HCEC 1CT (cell line): ENCODE measurements at regions not wholly inside any gene's neighbourhood (a gene's known extent, or its start where the extent isn't known, plus 50 kb on each side); places are given as distances from the start of the nearest gene placed in this dataset.
"Not testable (repeated sequence)": the region's sequence is repeated elsewhere in the genome, so short reads cannot be mapped to it uniquely, and the experiment has no call there.

Source experiments
- DNase-seq: peaks from one replicate; pipeline ENCODE4 v3.0.0-alpha.2; 2017

DNA sequence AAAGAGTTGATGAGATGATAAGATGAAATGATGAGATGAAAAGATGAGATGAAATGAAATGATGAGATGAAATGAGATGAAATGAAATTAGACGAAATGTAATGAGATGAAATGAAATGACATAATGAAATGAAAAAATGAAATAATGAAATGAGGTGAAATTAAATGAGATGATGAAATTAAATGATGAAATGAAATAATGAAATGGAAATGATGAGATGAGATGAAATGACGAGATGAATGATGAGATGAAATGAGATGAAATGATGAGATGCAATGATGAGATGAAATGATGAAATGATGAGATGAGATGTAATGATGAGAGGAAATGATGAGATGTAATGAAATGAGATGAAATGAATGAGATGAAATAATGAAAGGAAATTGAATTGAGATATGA lies 339.3 kb upstream of the PLGLB1 start:
- not testable (repeated sequence) for DNase-seq

GRCh38 chr2:87361805-87362204 lies 340.2 kb upstream of the PLGLB1 start:
- not testable (repeated sequence) for DNase-seq

- DNase-seq: not testable (repeated sequence)
Measured at GRCh38 chr2:87364379-87364778, 342.7 kb upstream of the PLGLB1 start.

DNA sequence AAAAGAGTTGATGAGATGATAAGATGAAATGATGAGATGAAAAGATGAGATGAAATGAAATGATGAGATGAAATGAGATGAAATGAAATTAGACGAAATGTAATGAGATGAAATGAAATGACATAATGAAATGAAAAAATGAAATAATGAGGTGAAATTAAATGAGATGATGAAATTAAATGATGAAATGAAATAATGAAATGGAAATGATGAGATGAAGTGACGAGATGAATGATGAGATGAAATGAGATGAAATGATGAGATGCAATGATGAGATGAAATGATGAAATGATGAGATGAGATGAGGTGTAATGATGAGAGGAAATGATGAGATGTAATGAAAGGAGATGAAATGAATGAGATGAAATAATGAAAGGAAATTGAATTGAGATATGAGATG lies 343.4 kb upstream of the PLGLB1 start:
- DNase-seq: not testable (repeated sequence)

GRCh38 chr2:87386063-87386560 lies 361.8 kb upstream of the PLGLB2 start:
- not testable (repeated sequence) for DNase-seq

GRCh38 chr2:87395784-87396183 lies 352.1 kb upstream of the PLGLB2 start:
- not testable (repeated sequence) for DNase-seq

GRCh38 chr2:87396551-87397265 lies 351.2 kb upstream of the PLGLB2 start:
- not testable (repeated sequence) for DNase-seq

- DNase-seq: not testable (repeated sequence)
Measured at GRCh38 chr2:87397276-87398065, 350.4 kb upstream of the PLGLB2 start.

GRCh38 chr2:87398567-87399305 lies 349.2 kb upstream of the PLGLB2 start:
- DNase-seq: not testable (repeated sequence)

GRCh38 chr2:87401726-87402345 lies 346.1 kb upstream of the PLGLB2 start:
- no peak for DNase-seq

DNA sequence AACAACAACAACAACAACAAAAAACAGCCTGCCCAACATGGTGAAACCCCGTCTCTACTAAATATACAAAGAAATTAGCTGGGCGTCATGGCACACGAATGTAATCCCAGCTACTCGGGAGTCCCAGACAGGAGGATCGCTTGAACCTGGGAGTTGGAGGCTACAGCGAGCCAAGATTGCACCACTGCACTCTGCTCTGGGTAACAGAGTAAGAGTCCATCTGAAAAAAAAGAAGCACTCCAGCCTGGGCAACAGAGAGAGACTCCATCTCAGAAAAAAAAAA lies 344.1 kb upstream of the PLGLB2 start:
- no peak for DNase-seq

- not testable (repeated sequence) for DNase-seq
Measured at GRCh38 chr2:87404411-87405255, 343.3 kb upstream of the PLGLB2 start.

- not testable (repeated sequence) for DNase-seq
Measured at GRCh38 chr2:87405531-87406216, 342.2 kb upstream of the PLGLB2 start.

DNA sequence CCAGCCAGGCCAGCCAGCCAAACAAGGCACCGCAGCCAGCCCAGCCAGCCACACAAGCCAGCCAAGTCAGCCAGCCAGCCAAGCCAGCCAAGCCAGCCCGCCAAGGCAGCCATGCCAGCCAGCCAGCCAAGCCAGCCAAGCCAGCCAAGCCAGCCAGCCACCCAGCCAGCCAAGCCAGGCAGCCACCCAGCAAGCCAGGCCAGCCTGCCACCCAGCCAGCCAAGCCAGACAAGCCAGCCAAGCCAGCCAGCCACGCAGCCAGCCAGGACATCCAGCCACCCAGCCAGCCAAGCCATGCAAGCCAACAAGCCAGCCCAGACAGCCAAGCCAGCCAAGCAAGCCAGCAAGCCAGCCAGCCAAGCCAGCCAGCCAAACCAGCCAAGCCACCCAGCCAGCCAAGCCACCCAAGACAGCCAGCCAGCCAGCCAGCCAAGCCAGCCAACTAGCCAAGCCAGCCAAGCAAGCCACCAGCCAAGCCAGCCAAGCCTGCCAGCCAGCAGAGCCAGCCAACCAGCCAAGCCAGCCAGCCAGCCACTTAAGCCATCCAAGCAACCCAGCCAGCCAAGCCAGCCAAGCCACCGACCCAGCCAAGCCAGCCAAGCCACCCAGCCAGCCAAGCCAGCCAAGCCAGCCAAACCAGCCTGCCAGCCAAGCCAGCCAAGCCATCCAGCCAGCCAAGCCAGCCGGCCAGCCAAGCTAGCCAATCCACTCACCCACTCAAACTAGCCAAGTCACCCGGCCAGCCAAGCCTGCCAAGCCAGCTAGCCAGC lies 341.3 kb upstream of the PLGLB2 start:
- not testable (repeated sequence) for DNase-seq

- not testable (repeated sequence) for DNase-seq
Measured at GRCh38 chr2:87409601-87410000, 338.3 kb upstream of the PLGLB2 start.

DNA sequence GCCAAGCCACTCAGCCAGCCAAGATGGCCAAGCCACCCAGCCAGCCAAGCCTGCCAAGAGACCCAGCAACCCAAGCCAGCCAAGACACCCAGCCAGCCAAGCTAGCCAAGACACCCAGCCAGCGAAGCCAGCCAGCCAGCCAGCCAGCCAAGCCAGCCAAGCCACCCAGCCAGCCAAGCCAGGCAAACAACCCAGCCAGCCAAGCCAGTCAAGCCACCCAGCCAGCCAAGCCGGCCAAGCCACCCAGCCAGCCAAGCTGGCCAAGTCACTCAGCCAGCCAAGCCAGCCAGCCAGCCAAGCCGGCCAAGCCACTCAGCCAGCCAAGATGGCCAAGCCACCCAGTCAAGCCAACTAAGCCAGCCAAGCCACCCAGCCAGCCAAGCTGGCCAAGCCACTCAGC lies 337.5 kb upstream of the PLGLB2 start:
- DNase-seq: not testable (repeated sequence)

DNA sequence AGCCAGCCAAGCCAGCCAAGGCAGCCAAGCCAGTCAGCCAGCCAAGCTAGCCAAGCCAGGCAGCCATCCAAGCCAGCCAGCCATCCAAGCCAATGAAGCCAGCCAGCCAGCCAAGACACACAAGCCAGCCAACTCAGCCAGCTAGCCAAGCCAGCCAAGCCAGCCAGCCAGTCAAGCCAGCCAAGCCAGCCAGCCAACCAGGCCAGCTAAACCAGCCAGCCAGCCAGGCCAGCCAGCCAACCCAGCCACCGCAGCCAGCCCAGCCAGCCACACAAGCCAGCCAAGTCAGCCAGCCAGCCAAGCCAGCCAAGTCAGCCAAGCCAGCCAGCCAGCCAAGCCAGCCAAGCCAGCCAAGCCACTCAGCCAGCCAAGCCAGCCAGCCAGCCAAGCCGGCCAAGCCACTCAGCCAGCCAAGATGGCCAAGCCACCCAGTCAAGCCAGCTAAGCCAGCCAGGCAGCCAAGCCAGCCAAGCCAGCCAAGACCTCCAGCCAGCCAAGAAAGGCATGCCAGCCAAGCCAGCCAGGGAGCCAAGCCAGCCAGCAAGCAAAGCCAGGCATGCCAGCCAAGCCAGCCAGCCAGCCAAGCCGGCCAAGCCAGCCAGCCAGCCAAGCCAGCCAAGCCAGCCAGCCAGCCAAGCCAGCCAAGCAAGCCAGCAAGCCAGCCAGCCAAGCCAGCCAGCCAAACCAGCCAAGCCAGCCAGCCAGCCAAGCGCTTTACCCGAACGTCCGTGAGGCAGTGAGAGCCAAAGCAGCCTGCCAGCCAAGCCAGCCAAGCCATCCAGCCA lies 335.7 kb upstream of the PLGLB2 start:
- DNase-seq: not testable (repeated sequence)

GRCh38 chr2:87414331-87414730 lies 333.6 kb upstream of the PLGLB2 start:
- not testable (repeated sequence) for DNase-seq

GRCh38 chr2:87414795-87415570 lies 332.9 kb upstream of the PLGLB2 start:
- not testable (repeated sequence) for DNase-seq
